ENCODE measurements at regions not wholly inside any gene's neighbourhood (a gene's known extent, or its start where the extent isn't known, plus 50 kb on each side); places are given as distances from the start of the nearest gene placed in this dataset.

GRCh38 chr12:48420039-48420775 is 52.2 kb upstream of the ANP32D start:
- peaks cover 0 to 7% (median 3%) of the 10 kb centered on the region in 4 donors for H3K4me1 ChIP-seq
- no peaks in the 10 kb centered on the region for H3K27me3 ChIP-seq
- no peaks in the 10 kb centered on the region for H3K9me3 ChIP-seq
- no peaks in the 10 kb centered on the region for H3K36me3 ChIP-seq
- intact Hi-C loops (cut with DNase I; ENCODE audit: low total_unique reads), result no loop called here
- no peak for TF ChIP-seq POLR2AphosphoS5 (IDR thresholded peaks at IDR 0.05)
- WGBS, 5 donors, result 18 to 26% (median 24%) methylated on average over 3 of the region's 3 CpGs
- DNase-seq, result no peak
- no peak overlapping the region for H3K27ac ChIP-seq
- H3K4me3 ChIP-seq, result no peak overlapping the region

GRCh38 chr12:48422060-48422459 is 50.3 kb upstream of the ANP32D start:
- no peak for DNase-seq
- H3K27me3 ChIP-seq, result no peaks in the 10 kb centered on the region
- H3K36me3 ChIP-seq, result no peaks in the 10 kb centered on the region
- intact Hi-C loops (cut with DNase I; ENCODE audit: low total_unique reads), result no loop called here
- H3K27ac ChIP-seq, result no peak overlapping the region
- no peaks in the 10 kb centered on the region for H3K9me3 ChIP-seq
- peaks cover 0 to 7% (median 3%) of the 10 kb centered on the region in 4 donors for H3K4me1 ChIP-seq
- TF ChIP-seq POLR2AphosphoS5 (IDR thresholded peaks at IDR 0.05), result no peak
- TF ChIP-seq POLR2A (IDR thresholded peaks at IDR 0.05), result no peak
- TF ChIP-seq CTCF (IDR thresholded peaks at IDR 0.05), result no peak
- no peak for TF ChIP-seq EP300 (IDR thresholded peaks at IDR 0.05)
- H3K4me3 ChIP-seq, result no peak overlapping the region
- 79 to 97% (median 88%) methylated on average over 1 of the region's 1 CpG for WGBS, 5 donors

Small RNAs in the stretch of these regions (small RNA-seq; reads per million reads assigned to genes)
- 0 reads per million in 4 donors for gene OR8S21P
